ENCODE measurements at regions not wholly inside any gene's neighbourhood (a gene's known extent, or its start where the extent isn't known, plus 50 kb on each side); places are given as distances from the start of the nearest gene placed in this dataset.

DNA sequence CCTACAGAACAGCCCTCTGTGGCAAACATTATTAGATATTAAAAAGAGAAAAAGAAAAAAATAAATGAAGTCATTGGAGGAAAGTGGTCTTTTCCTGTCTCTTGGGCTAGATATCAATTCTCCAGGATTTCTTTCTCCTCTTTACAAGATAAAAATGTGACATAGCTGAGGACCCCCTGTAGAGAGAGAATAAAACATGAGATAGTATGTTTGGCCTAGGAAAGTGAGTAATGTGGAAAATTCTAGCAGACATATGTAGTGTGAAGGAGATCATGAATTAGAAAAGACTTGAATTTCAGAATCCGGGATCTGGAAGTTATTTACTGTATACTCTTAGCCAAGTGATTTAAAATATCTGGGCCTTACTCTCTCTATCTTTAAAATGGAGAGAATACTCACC, 823.1 kb downstream of the TLR4 start:
- DNase-seq = no peak

DNA sequence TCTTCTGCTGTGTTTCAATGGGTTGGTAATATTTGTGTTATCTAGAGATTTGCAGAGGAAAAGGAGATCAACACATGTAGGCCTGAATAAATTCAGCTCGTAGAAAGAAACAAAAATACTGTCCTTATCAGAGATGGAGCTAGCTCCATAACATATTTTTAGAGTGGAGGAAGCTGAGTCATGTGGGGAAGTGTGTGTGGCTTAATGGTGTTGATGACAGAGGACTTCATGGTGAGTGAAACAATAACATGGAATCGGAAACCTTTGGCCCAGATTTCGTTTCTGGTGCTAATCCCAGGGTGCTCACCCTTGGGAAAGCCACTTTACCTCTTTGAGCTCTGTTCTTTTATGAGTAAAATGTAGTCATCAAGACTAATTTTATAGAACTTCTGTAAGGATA, 825.0 kb downstream of the TLR4 start:
- no peak for DNase-seq

DNA sequence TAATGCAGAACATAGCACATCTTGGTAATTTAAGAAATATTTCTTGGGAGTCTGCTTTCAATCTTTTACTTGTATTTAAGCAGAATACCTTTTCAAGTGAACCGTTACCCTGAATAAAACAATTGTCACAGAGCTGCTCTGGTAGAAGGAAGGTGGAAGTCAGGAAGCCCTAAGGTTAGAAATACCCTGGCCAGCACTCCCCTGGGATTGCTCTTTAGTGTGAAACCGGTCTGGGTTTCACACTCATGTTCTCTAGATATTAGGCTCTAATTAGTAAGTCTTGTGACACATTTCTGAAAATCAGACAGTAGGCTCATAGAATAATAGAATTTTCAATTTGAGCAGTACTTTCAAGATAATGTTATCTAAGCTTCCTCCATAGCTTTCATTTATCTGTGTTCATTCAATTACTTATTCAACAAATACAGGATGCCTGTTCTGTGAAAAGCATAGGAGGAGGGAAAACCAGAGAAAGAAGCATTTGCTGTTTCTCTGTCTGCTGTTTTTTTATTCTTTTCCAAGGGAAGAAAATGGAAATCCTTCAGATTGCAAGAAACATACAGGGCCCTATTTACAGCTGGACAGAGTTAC, 825.5 kb downstream of the TLR4 start:
- DNase-seq = no peak

DNA sequence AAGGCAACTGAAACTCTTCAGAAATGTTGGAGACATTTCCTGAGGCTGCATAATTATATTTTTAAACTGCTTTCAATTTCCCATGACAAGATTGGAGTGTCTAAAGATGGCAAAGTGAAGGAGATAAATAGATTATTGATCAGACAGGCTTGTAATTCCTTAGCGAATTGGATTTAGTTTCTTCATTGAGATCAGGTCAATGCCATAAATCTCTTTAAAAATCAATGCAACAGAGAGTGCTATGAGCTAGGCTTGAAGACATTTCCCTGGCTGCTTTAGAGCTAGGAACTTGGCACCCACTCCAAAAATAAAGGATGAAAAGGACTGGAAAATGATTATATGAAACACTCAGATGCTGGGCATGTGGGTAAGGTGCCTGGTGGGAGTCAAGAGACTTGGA, 828.4 kb downstream of the TLR4 start:
- no peak for DNase-seq

DNA sequence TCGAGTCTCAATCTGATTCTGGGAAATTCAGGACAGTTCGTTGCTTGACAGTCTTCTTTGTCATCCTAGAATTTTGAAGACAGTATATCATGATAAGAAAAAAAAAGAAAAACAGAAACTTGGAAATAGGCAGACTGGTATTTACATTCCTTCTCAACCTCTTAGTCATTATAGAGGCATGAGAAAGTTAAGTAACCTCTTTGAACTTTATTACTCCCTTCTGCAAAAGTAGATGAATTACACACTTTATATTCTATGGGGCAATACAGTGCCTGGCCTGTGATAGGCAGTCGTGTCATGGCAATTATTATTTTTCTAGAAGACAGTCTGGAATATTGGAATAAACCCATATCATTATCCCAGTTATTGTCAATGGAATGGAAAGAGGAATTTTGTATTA, 828.9 kb downstream of the TLR4 start:
- no peak for DNase-seq

DNA sequence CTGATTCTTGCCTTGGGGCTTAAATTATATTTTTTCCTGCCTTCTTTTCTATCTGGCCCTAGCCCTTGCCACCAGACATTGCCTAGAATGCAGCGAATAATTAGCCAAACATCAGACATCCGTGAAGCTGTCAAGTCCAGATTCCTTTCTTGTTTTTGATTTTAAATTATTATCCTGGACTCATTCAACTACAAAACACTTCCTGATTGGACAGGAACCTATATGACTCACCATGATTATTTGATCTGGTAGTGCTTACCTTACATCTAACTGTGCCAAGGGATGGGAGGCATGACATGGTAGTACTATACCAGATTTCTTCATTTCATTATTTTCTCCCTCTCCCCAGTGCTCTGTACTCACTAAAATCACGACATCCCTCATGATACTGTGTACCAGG, 829.6 kb downstream of the TLR4 start:
- DNase-seq = no peak

DNA sequence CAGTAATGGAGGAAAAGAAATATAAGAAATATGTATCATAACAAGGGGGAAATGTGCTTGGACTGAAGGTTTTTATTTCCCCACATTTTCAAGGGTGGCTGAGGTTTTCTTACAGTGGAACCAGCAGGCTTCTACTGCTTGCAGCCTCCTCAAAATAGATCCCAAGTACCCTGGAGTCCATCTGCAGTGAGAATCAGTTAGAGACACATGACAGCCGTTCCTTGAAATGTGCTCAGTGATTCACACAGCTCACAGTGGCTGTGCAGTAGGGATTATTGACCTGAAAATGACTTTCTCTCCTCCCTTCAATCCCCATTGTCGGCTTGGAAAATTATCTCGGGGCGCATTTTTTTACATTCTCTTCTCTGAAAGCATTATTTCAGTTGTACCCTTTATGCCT, 832.0 kb downstream of the TLR4 start:
- DNase-seq = no peak

DNA sequence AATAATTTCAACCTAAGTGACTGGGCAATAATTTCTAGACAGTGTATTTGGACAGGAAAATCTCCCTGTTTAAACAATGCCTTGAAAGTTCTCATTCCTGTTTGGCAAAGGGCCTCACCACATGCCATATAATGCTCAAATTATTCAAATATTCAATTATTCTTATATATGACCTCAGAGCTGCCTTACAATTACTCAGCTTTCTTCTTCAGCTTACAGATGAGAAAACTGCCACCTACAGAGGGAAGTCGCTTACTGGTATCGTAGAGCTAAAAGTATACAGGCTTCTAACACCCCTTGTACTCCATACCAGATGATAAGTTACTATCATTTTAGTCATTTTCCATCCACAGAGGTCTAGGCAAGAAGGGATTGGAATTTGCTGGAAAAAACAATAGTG, 830.3 kb downstream of the BRINP1 start:
- DNase-seq = no peak

DNA sequence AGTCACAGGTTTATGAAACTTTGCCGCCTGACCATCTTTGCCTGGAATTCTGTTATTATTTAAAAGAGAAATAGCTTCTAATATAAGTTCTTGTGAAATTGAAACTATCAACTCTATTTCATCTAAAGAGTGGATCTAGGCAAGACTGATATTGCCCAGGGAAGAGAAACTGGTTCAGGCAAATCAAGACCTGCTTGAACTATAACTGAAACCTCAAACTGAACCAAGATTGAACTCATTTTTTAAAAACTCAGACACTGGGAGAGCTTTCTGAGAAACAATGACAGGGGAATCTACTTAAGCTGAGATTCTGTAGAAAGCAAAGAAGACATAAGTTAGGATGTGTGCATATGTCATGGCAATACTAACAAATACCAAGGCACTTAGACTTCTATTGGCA, 815.8 kb downstream of the BRINP1 start:
- DNase-seq = no peak

DNA sequence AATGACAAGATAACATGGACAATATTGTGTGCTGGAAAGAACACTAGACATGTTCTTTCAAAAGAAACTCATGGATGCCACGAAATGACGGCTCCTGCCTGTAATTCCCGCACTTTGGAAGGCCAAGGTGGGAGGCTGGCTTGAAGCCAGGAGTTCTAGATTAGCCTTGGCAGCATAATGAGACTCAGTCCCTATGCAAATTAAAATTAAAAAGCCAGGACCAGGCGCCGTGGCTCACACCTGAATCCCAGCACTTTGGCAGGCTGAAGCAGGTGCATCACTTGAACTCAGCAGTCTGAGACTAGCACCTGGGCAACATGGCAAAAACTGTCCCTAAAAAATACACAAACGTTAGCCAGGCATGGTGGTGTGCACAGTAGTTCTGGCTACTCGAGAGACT, 814.2 kb downstream of the BRINP1 start:
- DNase-seq = no peak

DNA sequence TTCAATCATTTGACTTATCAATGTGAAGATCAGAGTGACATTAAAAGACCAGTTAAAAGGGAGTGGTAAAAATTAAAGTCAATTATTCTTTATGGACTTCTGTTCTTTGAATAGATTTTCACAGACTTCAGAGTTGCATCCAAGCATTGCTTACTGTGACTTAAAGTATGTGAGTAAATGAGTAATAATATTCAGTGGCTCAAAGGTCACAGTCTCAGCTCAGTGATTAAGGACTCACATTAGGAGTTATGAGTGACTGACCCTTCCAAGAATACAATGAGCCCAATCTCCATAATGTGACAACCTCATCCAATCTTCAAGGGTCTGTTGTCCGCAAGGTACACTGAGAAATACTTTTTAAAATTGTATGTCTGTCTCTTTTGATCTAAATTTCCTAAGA, 811.2 kb downstream of the BRINP1 start:
- no peak for DNase-seq

DNA sequence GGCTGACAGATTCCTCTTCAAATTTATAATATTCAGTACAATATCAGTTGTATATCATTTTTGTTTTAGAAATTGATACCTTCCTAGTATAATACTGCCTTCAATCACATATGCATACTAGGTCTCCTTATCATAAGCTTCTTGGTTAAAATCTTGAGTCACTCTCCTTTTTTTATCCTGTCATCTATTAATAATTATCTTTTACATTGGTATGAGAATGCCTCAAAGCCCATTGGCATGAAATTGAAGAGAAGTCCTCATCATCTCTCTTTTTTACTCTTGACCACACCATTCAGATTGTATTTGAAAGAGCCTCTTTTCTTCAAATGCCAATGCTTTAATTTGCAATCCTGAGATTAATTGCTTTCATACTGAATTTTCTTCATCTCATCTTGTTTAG, 810.3 kb downstream of the BRINP1 start:
- no peak for DNase-seq

DNA sequence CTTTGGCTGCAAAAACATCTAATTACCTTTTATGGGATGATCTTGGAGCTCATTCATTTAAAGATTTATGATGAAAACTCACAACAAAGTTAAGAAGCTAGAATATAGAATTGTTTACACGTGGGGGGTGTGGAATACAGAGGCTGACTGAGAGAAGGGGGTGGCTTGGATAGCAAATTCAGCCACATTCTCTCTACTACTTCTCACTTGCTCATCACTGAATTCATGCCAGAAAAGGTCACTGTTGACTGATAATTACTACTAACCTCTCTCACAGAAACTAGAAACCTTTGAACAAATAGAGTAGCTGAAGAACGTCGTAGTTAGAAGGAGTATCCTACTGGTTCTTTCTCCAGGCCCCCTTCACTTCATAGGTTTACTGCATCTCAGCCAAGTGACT, 808.2 kb downstream of the BRINP1 start:
- DNase-seq = no peak

DNA sequence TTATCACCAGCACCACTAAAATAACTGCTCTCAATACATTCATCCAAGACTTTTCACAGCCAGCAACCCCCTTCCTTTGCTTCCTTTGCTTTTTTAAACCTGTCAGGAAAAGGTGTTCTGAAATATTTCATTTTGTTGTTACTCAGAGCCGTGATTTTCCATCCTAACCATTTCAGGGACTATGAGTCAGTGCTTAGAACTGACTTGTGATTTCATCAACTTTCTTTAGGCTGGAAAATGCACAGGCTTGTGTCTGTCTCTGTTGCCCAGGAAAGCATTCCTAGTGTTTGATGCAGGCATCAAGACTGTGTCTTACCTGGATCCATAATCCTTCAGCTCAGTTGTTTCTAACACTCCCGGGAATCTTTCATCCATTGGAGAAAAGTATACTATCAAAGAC, 805.6 kb downstream of the BRINP1 start:
- DNase-seq = no peak

DNA sequence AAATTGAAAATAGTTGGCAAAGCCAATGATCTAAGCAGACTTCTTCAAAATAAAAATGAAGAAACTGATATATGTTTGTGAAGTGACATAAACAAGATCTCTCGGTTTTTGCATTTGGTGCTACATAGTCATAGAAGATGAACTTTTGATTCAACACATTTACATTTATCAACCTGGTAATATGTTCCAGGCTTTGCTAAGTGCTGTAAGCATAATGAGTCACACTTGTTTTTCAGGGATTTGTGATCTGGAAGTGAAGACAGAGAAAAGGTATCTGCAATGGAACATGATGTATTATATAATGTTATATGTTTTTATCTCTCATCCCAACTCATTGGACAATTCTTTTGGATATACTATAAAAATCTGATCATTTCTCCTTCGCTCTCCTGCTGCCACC, 801.4 kb downstream of the BRINP1 start:
- DNase-seq = no peak

DNA sequence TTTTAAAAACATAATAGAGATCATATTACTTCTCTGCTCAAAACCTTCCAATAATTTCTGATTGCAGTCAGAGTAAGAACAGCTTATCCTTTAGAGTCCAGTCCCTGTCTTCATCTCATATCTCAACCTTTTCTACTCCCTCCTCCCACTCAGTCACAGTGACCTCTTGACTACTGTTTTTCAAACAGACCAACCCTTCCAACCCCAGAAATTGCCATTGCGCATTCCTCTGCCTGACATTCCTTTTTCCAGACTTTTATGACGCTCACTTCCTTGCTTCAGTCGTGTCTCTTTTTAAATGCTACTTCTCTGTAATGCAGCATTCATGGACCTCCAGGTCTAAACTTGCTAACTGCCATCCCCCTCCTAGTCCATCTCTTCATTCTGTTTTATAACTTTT, 800.5 kb downstream of the BRINP1 start:
- no peak for DNase-seq

DNA sequence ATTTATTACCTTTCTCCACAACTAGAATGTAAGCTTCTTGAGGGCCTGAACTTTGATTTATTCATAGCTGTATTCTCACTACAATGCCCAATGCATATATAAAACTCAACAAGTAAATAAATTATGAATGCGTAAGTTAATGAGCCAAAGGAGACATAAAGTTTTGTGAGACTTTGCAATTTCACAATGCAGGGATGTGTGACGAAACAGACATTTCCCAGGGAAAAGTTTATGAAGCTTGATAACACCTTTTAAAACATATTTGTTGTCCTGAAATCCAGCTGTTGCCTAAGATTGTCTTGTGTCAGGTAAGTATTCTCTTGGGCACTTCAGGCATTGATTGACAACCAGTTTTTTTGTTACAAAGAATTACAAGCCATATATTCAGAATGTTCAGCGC, 800.1 kb downstream of the BRINP1 start:
- DNase-seq = no peak

DNA sequence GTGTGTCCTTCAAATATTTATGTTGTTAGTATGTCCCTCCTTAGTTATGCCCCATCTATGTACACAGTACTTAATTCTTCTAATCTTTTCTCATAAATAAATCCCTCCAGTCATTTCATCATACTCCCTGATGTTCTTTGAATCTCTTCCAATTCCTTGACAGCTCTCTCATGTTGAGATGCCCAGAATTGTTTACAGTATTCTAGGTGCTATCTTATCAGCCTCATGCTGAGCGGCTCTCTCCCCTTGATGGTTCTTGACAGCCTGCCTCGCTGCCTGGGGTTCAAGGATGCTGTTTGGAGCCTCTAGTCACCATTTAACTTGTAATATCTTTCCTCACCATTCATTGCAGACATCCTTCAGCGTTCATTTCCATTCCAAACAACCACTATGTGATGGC, 799.2 kb downstream of the BRINP1 start:
- DNase-seq = peak in 1 of 14 donors; percentile 43

DNA sequence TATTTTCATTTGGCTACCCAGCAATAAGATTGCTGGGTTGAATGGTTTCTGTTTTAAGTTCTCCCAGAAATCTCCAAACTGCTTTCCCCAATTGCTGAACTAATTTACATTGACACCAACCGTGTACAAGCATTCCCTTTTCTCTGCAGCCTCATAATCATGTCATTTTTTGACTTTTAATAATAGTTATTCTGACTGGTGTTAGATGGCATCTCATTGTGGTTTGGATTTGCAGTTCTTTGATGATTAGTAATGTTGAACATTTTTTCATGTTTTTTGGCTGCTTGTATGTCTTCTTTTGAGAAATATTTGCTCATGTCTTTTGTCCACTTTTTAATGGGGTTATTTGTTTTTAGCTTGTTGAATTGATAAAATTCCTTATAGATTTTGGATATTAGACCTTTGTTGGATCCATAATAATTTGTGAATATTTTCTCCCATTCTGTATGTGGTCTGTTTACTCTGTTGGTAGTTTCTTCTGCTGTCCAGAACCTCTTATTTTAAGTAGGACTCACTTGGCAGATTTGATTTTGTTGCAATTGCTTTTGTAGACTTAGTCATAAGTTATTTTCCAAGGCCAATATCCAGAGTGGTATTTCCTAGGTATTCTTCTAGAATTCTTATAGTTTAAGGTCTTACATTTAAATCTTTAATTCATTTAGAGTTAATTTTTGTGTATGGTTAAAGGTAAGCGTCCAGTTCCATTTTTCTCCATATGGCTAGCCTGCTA, 793.7 kb downstream of the BRINP1 start:
- DNase-seq = no peak

DNA sequence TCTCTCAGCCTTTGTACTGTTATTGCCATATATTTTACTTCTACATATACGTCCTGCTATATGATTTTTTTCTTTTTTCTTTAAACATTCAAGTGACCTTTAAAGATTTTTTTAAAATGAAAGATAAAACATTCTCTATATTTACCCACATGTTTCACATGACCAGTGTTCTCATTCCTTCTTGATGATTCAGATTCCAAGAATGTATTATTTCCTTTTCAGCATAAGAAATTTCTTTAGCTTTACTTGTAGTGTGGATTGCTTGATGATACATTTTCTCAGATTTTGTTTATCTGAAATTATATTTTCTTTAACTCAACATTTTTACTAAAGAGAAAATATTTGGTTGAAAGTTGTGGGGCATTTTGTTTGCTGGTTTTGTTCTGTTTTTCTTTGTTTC, 792.1 kb downstream of the BRINP1 start:
- no peak for DNase-seq

DNA sequence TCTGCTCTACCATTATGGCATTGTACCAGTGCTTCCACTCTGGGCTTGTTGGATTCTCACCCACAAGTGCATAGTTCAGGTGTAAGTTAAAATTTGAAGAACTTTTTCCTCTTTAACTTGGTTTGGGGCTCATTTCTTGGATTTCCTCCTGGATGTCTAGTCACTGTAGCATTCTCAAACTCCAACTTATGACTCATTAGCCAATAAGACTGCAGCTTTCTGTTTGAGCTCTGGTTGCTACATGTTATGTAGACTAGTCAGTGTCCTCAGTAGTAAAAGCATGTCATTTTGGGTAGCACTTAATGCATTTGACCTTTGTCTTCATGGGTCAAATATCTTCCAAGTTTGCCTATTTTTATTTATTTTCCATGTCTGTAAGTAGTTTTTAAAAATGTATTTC, 790.8 kb downstream of the BRINP1 start:
- DNase-seq = no peak

DNA sequence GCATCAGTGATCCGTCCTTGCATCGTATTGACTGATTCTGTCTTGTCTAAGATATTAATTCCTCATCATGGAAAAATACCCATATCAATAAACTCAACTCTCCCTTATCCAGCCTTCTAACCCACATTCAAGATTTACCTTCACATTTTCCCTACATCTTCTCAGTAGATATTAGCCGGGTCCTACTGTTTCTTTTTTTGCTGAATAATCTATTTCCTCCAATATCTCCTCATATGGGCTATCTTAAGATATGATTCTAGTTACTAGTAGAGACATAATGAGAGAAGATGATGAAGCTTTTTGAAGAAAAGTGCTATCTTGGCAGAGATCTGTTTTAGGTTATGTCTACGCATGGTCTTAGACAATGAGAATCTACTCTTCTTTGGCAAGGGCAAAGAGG, 785.8 kb downstream of the BRINP1 start:
- no peak for DNase-seq

DNA sequence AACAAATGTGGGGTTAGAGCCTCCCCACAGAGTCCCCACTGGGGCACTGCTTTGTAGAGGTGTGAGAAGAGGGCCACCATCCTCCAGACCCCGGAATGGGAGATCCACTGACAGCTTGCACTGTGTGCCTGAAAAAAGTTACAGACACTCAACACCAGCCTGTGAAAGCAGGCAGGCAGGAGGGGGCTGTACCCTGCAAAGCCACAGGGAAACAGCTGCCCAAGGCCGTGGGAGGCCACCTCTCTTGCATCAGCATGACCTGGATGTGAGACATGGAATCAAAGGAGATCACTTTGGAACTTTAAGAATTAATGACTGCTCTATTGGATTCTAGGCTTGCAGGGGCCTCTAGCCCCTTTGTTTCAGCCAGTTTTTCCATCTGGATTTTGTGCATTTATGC, 782.3 kb downstream of the BRINP1 start:
- no peak for DNase-seq

DNA sequence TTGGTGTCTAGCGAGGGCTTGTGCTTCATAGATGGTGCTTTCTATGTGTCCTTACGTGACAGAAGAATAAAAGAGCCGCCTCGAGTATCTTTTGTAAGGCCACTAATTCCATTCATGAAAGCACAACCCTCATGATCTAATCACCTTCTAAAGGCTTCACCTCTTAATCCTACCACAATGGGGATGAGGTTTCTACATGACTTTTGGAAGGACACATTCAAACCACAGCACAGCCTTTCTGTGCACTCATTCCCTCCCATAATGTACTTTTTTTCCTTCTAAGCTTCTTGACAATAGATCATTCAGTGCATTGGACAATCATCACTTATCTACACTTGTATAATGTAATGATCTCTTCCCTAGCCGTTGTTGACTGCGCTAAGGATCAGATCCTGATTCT, 774.8 kb downstream of the BRINP1 start:
- no peak for DNase-seq
